H1 (cell line): ENCODE measurements at regions not wholly inside any gene's neighbourhood (a gene's known extent, or its start where the extent isn't known, plus 50 kb on each side); places are given as distances from the start of the nearest gene placed in this dataset.

Source experiments
- CTCF ChIA-PET: fragments of 300-600 bp; sonication (Branson Sonifier 250); formaldehyde crosslinking; loops from one replicate; lab custom pipeline; 2021; ENCODE audit not compliant: partially characterized antibody; lab: Charles Lee
- POLR2A ChIA-PET: fragments of 300-600 bp; sonication (Branson Sonifier 250); formaldehyde crosslinking; loops from one replicate; lab custom pipeline; 2021; ENCODE audit warnings: inconsistent platforms; ENCODE audit not compliant: partially characterized antibody; lab: Charles Lee
- DNase-seq, 2 experiments: peaks; one replicate each; pipeline versions ENCODE4 v3.0.0 to v3.0.0-alpha.2; 2010 to 2022; ENCODE audit warnings: low spot score in 2 of 2, low read depth in 1 of 2, mixed read lengths in 1 of 2
- FAIRE-seq: peaks from 2 replicates; lab custom pipeline; 2011; peaks lifted over from hg19 to GRCh38; lab: Jason Lieb, UNC
- H2AFZ ChIP-seq: 2 replicates; pipeline ENCODE4 v1.8.1; 2012; ENCODE audit warnings: low read length, inconsistent platforms
- H2AK5ac ChIP-seq: 2 replicates; pipeline ENCODE4 v1.6.1; 2013; ENCODE audit warnings: low read depth, low read length
- H2BK120ac ChIP-seq: replicated peaks from 2 replicates; pipeline ENCODE3; 2013; ENCODE audit warnings: low read depth, low read length, inconsistent platforms
- H2BK12ac ChIP-seq: 2 replicates; pipeline ENCODE4 v1.6.1; 2013; ENCODE audit warnings: low read depth, low read length
- H2BK15ac ChIP-seq: 2 replicates; pipeline ENCODE4 v1.6.1; 2013; ENCODE audit warnings: low read length
- H2BK20ac ChIP-seq: 2 replicates; pipeline ENCODE4 v1.6.1; 2013; ENCODE audit warnings: low read length
- H2BK5ac ChIP-seq: 2 replicates; pipeline ENCODE4 v1.6.1; 2013; ENCODE audit warnings: low read depth, low read length
- H3K14ac ChIP-seq: 2 replicates; pipeline ENCODE4 v1.6.1; 2013; ENCODE audit warnings: inconsistent platforms; ENCODE audit not compliant: insufficient read length
- H3K18ac ChIP-seq: 2 replicates; pipeline ENCODE4 v1.6.1; 2013; ENCODE audit warnings: low read length; ENCODE audit errors: extremely low read depth
- H3K23ac ChIP-seq: 2 replicates; pipeline ENCODE4 v1.6.1; 2013; ENCODE audit warnings: inconsistent platforms; ENCODE audit not compliant: insufficient read length
- H3K23me2 ChIP-seq: 2 replicates; pipeline ENCODE4 v1.6.1; 2013; ENCODE audit warnings: low read depth, low read length
- H3K27ac ChIP-seq: 2 replicates; pipeline ENCODE4 v1.6.1; 2011; ENCODE audit warnings: low read depth, low read length, inconsistent platforms
- H3K27me3 ChIP-seq, 4 experiments: replicated peaks in 1 of 4; 1 replicate in 1 of 4; 2 replicates in 3 of 4; pipeline versions ENCODE4 v1.6.1 to v1.8.1; 2011 to 2013; ENCODE audit warnings: low read length in 3 of 4, mild to moderate bottlenecking in 3 of 4, inconsistent platforms in 2 of 4, mixed read lengths in 2 of 4, moderate library complexity in 1 of 4; ENCODE audit not compliant: control insufficient read depth in 3 of 4, insufficient read depth in 3 of 4; ENCODE audit errors: extremely low read depth in 1 of 4
- H3K36me3 ChIP-seq, 4 experiments: 2 replicates each; pipeline versions ENCODE4 v1.6.1 to v1.8.1; 2011 to 2013; ENCODE audit warnings: mild to moderate bottlenecking in 4 of 4, low read length in 3 of 4, moderate library complexity in 2 of 4, control low read depth in 1 of 4, inconsistent platforms in 1 of 4; ENCODE audit not compliant: insufficient read depth in 4 of 4, control insufficient read depth in 2 of 4
- H3K4ac ChIP-seq: replicated peaks from 2 replicates; pipeline ENCODE3; 2013; ENCODE audit warnings: low read length, low read depth, mixed read lengths, inconsistent platforms; ENCODE audit not compliant: insufficient read length
- H3K4me1 ChIP-seq, 4 experiments: replicated peaks in 1 of 4; 1 replicate in 1 of 4; 2 replicates in 3 of 4; pipeline versions ENCODE4 v1.6.1 to v1.8.1; 2011 to 2013; ENCODE audit warnings: low read length in 3 of 4, inconsistent platforms in 2 of 4, mixed read lengths in 1 of 4; ENCODE audit not compliant: insufficient read depth in 4 of 4, control insufficient read depth in 3 of 4
- H3K4me2 ChIP-seq, 2 experiments: 2 replicates each; pipeline versions ENCODE4 v1.6.1 to v1.8.1; 2011 to 2013; ENCODE audit warnings: low read depth in 2 of 2, low read length in 2 of 2, control low read depth in 1 of 2, inconsistent platforms in 1 of 2, mild to moderate bottlenecking in 1 of 2; ENCODE audit not compliant: insufficient read depth in 1 of 2
- H3K4me3 ChIP-seq, 4 experiments: fragments of 200-600, 300-600 bp in 1 of 4; sonication (generic), shearing (Covaris generic), sonication (Bioruptor Twin) in 1 of 4; 2 replicates each; pipeline versions ENCODE4 v1.5.1 to v1.8.1; 2011 to 2016; ENCODE audit warnings: low read length in 4 of 4, low read depth in 3 of 4, control low read depth in 2 of 4, inconsistent platforms in 2 of 4, mild to moderate bottlenecking in 2 of 4, mixed read lengths in 1 of 4, moderate library complexity in 1 of 4; ENCODE audit not compliant: insufficient read depth in 2 of 4; ENCODE audit errors: extremely low read depth in 1 of 4
- H3K56ac ChIP-seq: replicated peaks from 2 replicates; pipeline ENCODE3; 2013; ENCODE audit warnings: low read depth, mild to moderate bottlenecking, mixed read lengths, low read length, inconsistent platforms; ENCODE audit not compliant: insufficient read length
- H3K79me1 ChIP-seq: 2 replicates; pipeline ENCODE4 v1.6.1; 2013; ENCODE audit warnings: low read depth, low read length, control low read depth
- H3K79me2 ChIP-seq, 2 experiments: 2 replicates each; pipeline versions ENCODE4 v1.6.1 to v1.8.1; 2012 to 2013; ENCODE audit warnings: low read length in 2 of 2, mild to moderate bottlenecking in 2 of 2, inconsistent platforms in 1 of 2; ENCODE audit not compliant: insufficient read depth in 2 of 2, control insufficient read depth in 1 of 2
- H3K9ac ChIP-seq, 4 experiments: replicated peaks in 1 of 4; 1 replicate in 1 of 4; 2 replicates in 3 of 4; pipeline versions ENCODE4 v1.6.1 to v1.8.1; 2011 to 2013; ENCODE audit warnings: low read depth in 3 of 4, low read length in 3 of 4, control low read depth in 2 of 4, mild to moderate bottlenecking in 2 of 4, moderate library complexity in 2 of 4, inconsistent platforms in 1 of 4; ENCODE audit errors: extremely low read depth in 1 of 4
- H3K9me3 ChIP-seq, 2 experiments: 2 replicates each; pipeline versions ENCODE4 v1.6.1 to v1.8.1; 2012 to 2013; ENCODE audit warnings: mild to moderate bottlenecking in 2 of 2, moderate library complexity in 2 of 2, control low read depth in 1 of 2, inconsistent platforms in 1 of 2, low read depth in 1 of 2, low read length in 1 of 2, mixed read lengths in 1 of 2; ENCODE audit not compliant: insufficient read depth in 2 of 2
- H4K20me1 ChIP-seq, 2 experiments: replicated peaks in 1 of 2; 2 replicates each; pipeline versions ENCODE3 to v1.8.1; 2011 to 2013; ENCODE audit warnings: inconsistent platforms in 2 of 2, low read length in 2 of 2, mild to moderate bottlenecking in 1 of 2; ENCODE audit not compliant: insufficient read depth in 2 of 2, control insufficient read depth in 1 of 2
- H4K5ac ChIP-seq: 2 replicates; pipeline ENCODE4 v1.6.1; 2013; ENCODE audit warnings: low read length, low read depth, mixed read lengths, inconsistent platforms; ENCODE audit not compliant: insufficient read length
- H4K8ac ChIP-seq: 2 replicates; pipeline ENCODE4 v1.8.0; 2013; ENCODE audit warnings: mild to moderate bottlenecking, moderate library complexity, low read length, inconsistent platforms; ENCODE audit not compliant: insufficient read depth; ENCODE audit errors: extremely low read depth
- H4K91ac ChIP-seq: replicated peaks from 2 replicates; pipeline ENCODE3; 2013; ENCODE audit warnings: low read length, mixed read lengths, inconsistent platforms; ENCODE audit not compliant: insufficient read length
- ASH2L ChIP-seq: fragments of 200-600, 300-600 bp; sonication (generic); IDR thresholded peaks from one replicate; pipeline ENCODE4 v1.7.1; 2017; ENCODE audit warnings: low read length
- ATF3 ChIP-seq: IDR thresholded peaks from 2 replicates; pipeline ENCODE4 v1.6.1; 2011; ENCODE audit warnings: low read depth, mild to moderate bottlenecking, low read length; ENCODE audit not compliant: insufficient read depth
- BRCA1 ChIP-seq: IDR thresholded peaks from 2 replicates; pipeline ENCODE4 v1.6.1; 2012; ENCODE audit warnings: low read depth, low read length, improper control_type of control experiment
- JUND ChIP-seq: IDR thresholded peaks from 2 replicates; pipeline ENCODE4 v1.6.1; 2011; ENCODE audit warnings: mild to moderate bottlenecking, improper control_type of control experiment, low read length
- KDM4A ChIP-seq: IDR thresholded peaks from one replicate; pipeline ENCODE4 v1.7.1; 2012; ENCODE audit warnings: low read depth, mild to moderate bottlenecking, moderate library complexity, low read length, inconsistent platforms; ENCODE audit not compliant: severe bottlenecking
- POU5F1 ChIP-seq: IDR thresholded peaks from 2 replicates; pipeline ENCODE4 v1.6.1; 2011; ENCODE audit warnings: low read depth, mild to moderate bottlenecking, low read length, moderate library complexity
- RAD21 ChIP-seq, 2 experiments: IDR thresholded peaks in 1 of 2; conservative IDR thresholded peaks in 1 of 2; 2 replicates each; pipeline ENCODE4 v1.6.1; 2011; ENCODE audit warnings: low read depth in 2 of 2, low read length in 2 of 2, improper control_type of control experiment in 1 of 2, inconsistent platforms in 1 of 2, mild to moderate bottlenecking in 1 of 2, moderate library complexity in 1 of 2
- RNF2 ChIP-seq: fragments of 200-900, 300-1000 bp; sonication (generic); IDR thresholded peaks from 2 replicates; pipeline ENCODE4 v1.7.1; 2016; ENCODE audit warnings: borderline replicate concordance, low read depth, mild to moderate bottlenecking, antibody characterized with exemption, low read length; ENCODE audit not compliant: poor library complexity, severe bottlenecking; ENCODE audit errors: missing control alignments
- RXRA ChIP-seq: IDR thresholded peaks from 2 replicates; pipeline ENCODE4 v1.6.1; 2011; ENCODE audit warnings: low read depth, mild to moderate bottlenecking, low read length, moderate library complexity; ENCODE audit not compliant: insufficient read depth
- SAP30 ChIP-seq: fragments of 300-600 bp; sonication (generic); IDR thresholded peaks from 2 replicates; pipeline ENCODE4 v1.7.1; 2012; ENCODE audit warnings: low read length, moderate library complexity, mild to moderate bottlenecking, inconsistent platforms; ENCODE audit not compliant: insufficient read depth, insufficient replicate concordance
- SIN3A ChIP-seq, 2 experiments: IDR thresholded peaks in 1 of 2; conservative IDR thresholded peaks in 1 of 2; 2 replicates each; pipeline ENCODE4 v1.6.1; 2011 to 2012; ENCODE audit warnings: low read length in 2 of 2, improper control_type of control experiment in 1 of 2, low read depth in 1 of 2, mild to moderate bottlenecking in 1 of 2
- SP2 ChIP-seq: IDR thresholded peaks from 2 replicates; pipeline ENCODE4 v1.6.1; 2012; ENCODE audit warnings: mild to moderate bottlenecking, low read length, inconsistent platforms
- YY1 ChIP-seq: IDR thresholded peaks from 2 replicates; pipeline ENCODE4 v1.6.1; 2011; ENCODE audit warnings: low read depth, mild to moderate bottlenecking, low read length
- WGBS, 2 experiments: shearing (Covaris generic) in 1 of 2; methylation state at CpG; one replicate each; pipeline versions ENCODE4 v1.1.6 to v1.1.7; 2013 to 2015; ENCODE audit warnings: low lambda C conversion rate in 2 of 2, mixed read lengths in 2 of 2, inconsistent platforms in 1 of 2, low coverage in 1 of 2, missing lambda C conversion rate in 1 of 2; ENCODE audit not compliant: insufficient replicate concordance in 2 of 2, insufficient coverage in 1 of 2, insufficient read length in 1 of 2; ENCODE audit errors: extremely low coverage in 1 of 2, missing lambda C conversion rate in 1 of 2; 5-methylcytosine and 5-hydroxymethylcytosine counted together

DNA sequence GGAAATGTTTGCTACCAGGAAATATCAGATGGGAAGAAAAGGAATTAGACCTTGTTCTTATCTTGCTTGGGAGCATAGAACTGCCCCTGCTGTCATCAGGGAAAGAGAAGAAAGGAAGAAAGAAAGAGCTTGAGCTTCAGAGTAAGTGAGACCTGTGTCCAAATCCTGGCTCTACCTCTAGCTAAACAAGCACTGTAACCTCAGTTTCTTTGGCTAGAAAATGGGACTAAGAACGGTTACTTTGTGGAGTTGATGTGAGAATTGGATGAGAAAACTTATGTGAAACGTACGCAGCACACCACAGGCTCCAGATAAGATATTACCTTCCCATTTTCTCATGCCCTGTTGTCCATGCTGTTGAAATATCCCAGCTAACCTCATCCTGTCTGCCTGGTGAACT, 57.1 kb upstream of the CREB3L1 start:
- no peak overlapping the region for H2BK12ac ChIP-seq
- H2BK5ac ChIP-seq: no peak overlapping the region
- no peak overlapping the region for H3K27ac ChIP-seq
- POLR2A ChIA-PET: interaction anchor here (1.0 kb wide), 1 partner anchor 18 kb away, joined by 3 read pairs; no protein-coding TSS in a partner anchor
- H4K5ac ChIP-seq: no peak overlapping the region
- no peak for FAIRE-seq
- no peak overlapping the region for H3K56ac ChIP-seq
- H4K20me1 ChIP-seq: no peaks in the 10 kb centered on the region
- no peaks in the 10 kb centered on the region for H3K4me1 ChIP-seq
- no peak overlapping the region for H2BK20ac ChIP-seq
- no peak overlapping the region for H3K9ac ChIP-seq
- peak overlapping the region; percentile 22 for H2AFZ ChIP-seq
- H3K23ac ChIP-seq: no peak overlapping the region
- no peak overlapping the region for H4K8ac ChIP-seq
- 0 out of 2 replicates have a peak overlapping the region, but pooled peaks have one; percentile 2 for H2BK15ac ChIP-seq
- H3K4ac ChIP-seq: no peak overlapping the region
- H3K79me2 ChIP-seq: no peaks in the 10 kb centered on the region
- H3K23me2 ChIP-seq: no peaks in the 10 kb centered on the region
- 81% methylated on average over 3 of the region's 3 CpGs; no CpG with 5 or more reads in 1 of the 2 experiments for WGBS, 2 experiments
- H3K79me1 ChIP-seq: no peaks in the 10 kb centered on the region
- no peak overlapping the region for H4K91ac ChIP-seq
- no peak overlapping the region for H2AK5ac ChIP-seq
- no peak overlapping the region for H3K14ac ChIP-seq
- no peak overlapping the region for H3K4me2 ChIP-seq
- H2BK120ac ChIP-seq: no peak overlapping the region
- H3K4me3 ChIP-seq: no peak overlapping the region
- CTCF ChIA-PET: interaction anchor here (0.9 kb wide), 1 partner anchor 23 kb away, joined by 3 read pairs; no protein-coding TSS in a partner anchor
- DNase-seq: no peak
- H3K36me3 ChIP-seq: no peaks in the 10 kb centered on the region
- H3K9me3 ChIP-seq: no peaks in the 10 kb centered on the region
- H3K27me3 ChIP-seq: no peaks in the 10 kb centered on the region
- H3K18ac ChIP-seq: no peak overlapping the region
- no peak for TF ChIP-seq RAD21 (IDR thresholded peaks at IDR 0.05 in 1 of 2, conservative IDR thresholded peaks at IDR 0.05 in 1 of 2; ENCODE audit: low read depth in 2 of 2, low read length in 2 of 2)
- TF ChIP-seq SP2: no peak
- TF ChIP-seq BRCA1: no peak
- TF ChIP-seq KDM4A: no peak
- no peak for TF ChIP-seq SIN3A (conservative IDR thresholded peaks at IDR 0.05 in 1 of 2, IDR thresholded peaks at IDR 0.05 in 1 of 2; ENCODE audit: low read depth in 1 of 2, low read length in 2 of 2)
- TF ChIP-seq ATF3: no peak
- TF ChIP-seq ASH2L: no peak
- no peak for TF ChIP-seq YY1
- TF ChIP-seq JUND: no peak
- no peak for TF ChIP-seq SAP30
- no peak for TF ChIP-seq RXRA
- no peak for TF ChIP-seq RNF2
- no peak for TF ChIP-seq POU5F1
